ENCODE measurements at regions not wholly inside any gene's neighbourhood (a gene's known extent, or its start where the extent isn't known, plus 50 kb on each side); places are given as distances from the start of the nearest gene placed in this dataset.
"Not testable (repeated sequence)": the region's sequence is repeated elsewhere in the genome, so short reads cannot be mapped to it uniquely, and the experiment has no call there.

DNA sequence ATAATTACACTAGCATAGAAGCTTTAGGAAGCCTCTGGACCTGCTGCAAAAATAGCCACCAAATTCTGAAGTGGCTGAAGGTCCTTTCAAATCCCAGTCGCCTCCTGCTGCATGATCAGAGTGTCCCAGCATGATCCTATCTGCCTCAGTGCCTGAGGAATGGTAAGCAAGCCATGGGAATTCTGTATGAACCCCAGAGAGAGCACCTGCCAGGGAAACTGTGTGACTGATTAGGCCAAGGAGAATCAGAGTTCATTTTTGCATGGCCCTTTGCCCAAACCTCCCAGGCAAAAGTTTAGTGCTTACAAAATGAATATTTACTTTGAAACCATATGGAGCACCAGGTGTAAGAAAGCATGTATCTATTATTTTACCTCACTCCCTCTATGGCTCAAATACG, 221.4 kb downstream of the ARL4C start:
- DNase-seq (ENCODE audit: low read depth), result no peak

DNA sequence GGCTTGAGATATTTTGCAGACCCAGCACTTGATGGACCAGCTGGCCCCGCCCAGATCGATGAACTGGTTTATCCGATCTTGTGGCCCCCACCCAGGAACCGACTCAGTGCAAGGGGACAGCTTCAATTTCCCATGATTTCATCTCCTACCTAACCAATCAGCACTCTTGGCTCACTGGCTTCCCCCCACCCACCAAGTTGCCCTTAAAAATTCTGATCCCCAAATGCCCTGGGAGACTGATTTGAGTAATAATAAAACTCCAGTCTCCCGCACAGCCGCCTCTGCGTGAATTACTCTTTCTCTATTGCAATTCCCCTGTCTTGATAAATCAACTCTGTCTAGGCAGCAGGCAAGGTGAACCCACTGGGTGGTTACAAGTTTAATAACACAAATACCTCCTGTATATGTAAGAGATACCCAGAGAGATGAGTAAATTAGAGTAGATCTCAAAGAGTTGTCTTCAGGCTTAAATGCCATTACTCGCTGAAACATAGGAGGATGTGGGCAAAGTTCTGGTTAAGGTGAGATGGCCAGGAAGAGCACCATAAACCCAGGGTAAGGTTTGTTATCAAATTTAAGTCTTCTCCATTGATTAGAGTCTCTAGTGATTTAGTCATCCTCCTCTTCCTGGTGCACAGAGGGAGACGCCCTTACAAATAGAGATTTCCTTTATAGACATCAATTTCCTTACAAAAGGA, 222.8 kb downstream of the ARL4C start:
- DNase-seq (ENCODE audit: low read depth), result no peak

DNA sequence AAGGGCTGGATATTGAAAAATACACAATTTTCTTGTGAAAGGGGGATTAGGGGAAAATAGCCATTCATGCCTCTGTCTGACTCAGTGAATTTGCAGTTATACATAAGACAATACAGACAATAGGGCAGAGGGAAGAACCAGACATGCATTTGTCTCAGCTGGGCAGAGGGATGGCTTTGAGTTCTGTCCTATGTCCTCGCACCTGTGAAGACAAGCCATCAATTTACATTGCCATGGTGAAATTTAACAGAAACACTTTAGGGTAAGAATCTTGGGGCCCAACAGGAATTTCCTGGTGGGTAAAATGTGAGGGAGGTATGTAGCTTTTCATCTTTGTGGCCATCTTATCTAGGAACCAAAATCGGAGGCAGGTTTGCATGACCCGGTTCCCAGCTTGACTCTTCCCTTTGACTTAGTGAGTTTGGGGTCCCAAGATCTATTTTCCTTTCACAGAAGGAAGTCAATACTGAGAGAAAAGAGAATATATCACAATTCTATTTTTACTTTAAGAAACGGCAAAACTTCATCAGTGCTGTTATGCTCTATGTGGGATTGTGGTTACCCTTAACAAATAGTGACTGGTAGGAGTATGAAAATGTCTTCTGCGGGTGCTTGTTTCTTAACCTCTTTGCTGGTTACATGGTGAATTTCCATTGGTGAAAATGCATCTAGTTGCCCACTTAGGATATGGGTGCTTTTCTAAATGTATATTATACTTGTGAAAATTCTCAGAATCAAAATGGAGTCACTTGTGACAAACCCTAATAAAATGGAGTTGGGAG, 221.8 kb downstream of the SPP2 start:
- DNase-seq (ENCODE audit: low read depth), result no peak

DNA sequence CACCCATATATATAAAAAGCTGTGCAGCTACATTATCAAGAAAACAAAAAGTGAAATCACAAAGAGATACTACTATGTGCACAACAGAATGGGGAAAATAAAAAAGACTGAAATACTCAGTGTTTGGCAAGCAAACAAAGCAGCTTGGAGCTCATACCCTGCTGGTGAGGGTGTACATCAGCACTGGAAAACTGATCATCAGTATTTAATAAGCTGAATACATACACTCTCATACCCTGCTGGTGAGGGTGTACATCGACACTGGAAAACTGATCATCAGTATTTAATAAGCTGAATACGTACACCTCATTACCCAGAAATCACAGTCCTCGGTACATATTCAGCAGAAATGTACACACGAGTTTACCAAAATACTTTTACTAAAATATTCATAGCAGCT, 220.8 kb downstream of the SPP2 start:
- DNase-seq (ENCODE audit: low read depth), result no peak

DNA sequence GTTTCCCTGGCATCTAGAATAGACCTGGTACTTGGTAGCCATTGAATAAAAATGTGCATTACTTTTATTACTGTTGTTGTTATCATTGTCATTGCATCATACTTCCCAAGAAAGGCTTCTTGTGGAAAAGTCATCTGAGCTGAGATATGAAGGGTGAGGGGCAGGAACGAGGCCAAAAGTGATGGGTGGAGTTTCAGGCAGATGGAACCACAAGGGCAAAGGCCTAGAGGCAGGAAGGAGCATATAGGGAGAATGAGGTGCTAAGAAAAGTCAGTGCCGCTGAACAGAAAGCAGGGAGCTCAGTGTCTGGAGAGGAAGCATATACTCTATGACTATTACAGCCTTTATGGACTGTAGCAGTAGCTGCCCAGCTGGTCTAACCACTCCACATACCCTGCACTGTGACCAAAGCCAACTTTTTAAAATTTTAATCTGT, 219.3 kb downstream of the SPP2 start:
- no peak for DNase-seq (ENCODE audit: low read depth)

DNA sequence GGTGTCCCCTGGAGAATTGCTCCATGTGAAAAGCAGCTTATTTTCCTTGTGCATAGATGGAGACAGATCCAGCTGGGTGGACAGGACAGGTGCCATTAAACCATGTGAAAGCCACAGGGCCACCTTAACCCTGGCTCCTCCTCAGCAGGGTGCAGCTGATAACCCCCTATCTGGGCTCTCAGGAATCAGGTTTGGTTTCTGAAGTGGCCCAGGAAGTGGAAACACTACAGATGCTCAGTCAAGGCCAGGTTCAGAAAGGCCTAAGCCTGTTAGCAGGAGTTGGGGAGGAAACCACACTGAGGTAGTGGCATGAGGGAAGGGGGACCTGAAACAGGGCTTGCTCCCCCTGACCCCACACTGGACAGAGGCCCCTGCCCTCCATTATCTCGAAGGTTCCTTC, 217.0 kb downstream of the SPP2 start:
- no peak for DNase-seq (ENCODE audit: low read depth)

DNA sequence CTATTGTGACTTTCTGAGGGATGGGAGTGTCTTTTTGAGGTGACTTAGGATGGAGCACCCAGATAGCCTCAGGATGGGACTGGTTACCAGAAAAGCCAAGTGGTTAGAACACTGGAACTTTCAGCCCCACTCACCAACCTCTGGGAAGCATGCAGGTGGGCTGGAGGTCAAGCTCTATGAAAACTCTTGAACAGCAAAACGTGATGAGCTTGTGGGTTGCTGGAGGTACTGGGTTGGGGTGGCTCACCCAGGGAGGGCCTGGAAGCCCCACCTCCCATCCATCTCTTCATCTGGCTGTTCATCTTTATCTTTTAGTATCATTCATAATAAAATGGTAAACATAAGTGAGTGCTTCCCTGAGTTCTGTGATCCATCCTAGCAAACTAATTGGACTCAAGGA, 216.4 kb downstream of the SPP2 start:
- DNase-seq (ENCODE audit: low read depth), result no peak

DNA sequence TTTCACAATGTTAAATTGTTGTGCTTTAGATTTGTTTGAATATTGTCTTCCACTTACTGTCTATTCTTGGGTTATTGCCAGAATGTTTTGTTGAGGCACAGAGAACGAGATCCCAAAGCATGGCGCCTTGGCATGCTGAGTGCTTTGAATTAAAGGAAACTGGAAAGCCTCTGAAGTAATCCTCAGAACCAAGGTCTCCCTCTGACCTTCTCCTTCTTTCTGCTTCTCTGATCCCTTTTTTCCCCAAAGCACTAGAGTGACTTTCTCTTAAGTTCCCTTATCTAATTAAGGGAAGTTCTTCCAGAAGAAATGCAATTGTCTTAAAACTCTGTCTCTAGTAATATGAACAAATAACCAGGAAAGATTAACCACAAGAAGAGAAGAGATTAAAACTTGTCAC, 214.7 kb downstream of the SPP2 start:
- DNase-seq (ENCODE audit: low read depth), result no peak

DNA sequence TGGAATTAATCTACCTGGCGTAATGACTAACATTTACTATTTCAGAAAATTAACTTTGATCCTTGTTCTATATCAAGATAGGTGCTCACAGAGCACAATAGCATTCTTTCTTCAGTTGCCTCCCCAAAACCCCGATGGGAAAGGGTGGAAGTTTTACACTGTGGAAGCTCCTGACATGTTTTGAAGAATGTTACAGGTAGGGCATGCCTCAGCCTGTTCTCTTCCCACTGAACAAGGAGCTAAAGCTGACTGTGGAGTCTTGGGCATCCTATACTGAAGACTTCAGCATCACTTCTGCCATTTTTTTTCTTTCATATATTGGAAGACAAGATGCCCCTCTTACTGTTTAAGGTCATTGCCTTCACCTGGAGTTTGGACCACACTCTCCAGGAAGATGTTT, 211.2 kb downstream of the SPP2 start:
- DNase-seq (ENCODE audit: low read depth), result no peak

DNA sequence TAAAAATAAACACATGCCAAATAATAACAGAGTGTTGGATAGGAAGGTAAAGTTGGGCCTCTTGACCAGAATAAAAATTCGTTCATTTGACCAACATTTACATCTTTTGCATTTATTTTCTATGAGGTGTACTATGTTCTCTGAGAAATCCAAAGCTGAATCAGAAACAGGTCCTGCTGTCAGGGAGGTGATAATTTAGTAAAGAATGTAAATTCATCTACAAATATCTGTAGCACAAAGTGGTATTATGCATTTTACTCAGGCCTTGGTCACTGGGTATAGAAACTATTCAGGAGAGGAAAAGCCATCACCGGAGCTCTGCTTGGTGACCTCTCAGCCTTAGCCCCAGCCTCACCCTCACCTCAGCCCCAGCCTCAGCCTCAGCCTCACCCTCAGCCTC, 208.9 kb downstream of the SPP2 start:
- no peak for DNase-seq (ENCODE audit: low read depth)

DNA sequence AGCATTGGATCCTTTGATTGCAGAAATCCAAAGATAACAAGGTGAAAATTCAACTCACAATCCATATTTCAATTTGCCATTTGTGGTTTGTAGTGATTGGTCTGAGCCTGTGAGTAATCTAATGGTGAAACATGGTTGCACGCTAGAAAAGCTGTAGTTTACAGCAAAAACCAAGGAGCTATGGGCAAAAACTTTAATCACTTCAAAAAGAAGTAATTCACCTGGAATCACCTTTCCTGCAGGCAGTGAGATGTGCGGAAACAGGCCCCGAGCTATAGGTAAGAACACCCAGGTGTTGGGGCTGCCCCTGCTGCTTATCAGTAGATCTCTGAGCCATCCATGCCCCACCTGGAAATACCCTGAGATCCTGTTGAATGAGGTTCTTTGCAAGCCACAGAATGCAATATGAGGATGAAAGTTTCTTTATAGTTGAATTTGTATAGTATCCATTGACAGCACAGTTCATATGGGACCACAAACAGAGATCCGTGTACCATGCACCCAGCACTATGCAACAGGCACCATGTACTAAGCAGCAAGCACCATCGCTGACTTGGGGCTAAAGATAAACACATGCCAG, 208.2 kb downstream of the SPP2 start:
- DNase-seq (ENCODE audit: low read depth), result peak; percentile 51

DNA sequence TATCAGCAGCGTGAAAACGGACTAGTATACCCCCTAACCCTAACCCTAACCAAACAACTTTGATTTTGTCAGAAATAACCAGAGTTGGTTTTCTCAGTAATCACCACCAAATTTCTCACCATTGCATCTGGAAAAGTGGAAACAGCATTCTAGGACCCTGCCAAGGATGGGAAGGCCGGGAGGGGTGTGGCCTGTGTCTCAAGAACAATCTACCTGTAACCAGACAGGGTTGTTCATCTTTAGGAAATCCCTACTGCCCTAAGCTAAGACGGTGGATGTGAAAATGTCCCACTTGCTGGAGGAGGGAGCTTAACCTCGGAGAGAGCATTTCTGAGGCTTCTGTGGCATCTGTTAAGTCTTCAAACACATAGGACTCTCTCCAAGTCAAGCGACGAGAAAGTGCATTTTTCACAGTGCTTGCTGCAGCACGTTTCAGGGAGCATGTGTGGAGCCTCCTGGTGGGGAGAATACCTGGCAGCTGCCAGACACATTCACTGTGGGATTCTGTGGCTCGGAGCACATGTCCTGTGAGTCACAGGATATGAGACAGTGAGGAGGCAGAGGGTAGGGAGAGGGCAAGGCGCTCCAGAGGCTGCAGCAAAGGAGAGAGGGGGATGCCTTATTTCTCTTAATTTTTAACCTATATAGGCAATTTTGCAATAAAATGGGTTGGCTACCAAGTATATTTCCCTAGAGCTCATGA, 207.5 kb downstream of the SPP2 start:
- DNase-seq (ENCODE audit: low read depth), result peak; percentile 95

DNA sequence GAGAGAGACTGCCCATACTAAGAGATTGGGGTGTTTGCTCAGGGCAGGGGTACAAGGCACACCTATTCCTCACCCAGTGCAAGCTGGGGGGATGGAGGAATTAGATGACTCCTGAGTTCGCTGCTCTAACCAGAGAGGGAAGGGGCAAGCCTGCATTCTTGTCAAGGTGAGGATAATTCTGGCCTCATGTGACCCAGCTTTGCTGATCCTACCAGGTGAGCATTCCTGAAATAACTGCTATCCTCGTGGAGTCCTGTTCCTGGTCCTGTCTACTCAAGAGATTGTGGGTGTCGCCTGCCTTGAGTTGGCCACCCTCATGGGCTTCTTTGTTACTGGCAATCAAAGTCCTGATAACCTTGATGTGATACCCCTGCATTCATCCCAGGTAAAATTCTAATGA, 206.0 kb downstream of the SPP2 start:
- DNase-seq (ENCODE audit: low read depth), result no peak

DNA sequence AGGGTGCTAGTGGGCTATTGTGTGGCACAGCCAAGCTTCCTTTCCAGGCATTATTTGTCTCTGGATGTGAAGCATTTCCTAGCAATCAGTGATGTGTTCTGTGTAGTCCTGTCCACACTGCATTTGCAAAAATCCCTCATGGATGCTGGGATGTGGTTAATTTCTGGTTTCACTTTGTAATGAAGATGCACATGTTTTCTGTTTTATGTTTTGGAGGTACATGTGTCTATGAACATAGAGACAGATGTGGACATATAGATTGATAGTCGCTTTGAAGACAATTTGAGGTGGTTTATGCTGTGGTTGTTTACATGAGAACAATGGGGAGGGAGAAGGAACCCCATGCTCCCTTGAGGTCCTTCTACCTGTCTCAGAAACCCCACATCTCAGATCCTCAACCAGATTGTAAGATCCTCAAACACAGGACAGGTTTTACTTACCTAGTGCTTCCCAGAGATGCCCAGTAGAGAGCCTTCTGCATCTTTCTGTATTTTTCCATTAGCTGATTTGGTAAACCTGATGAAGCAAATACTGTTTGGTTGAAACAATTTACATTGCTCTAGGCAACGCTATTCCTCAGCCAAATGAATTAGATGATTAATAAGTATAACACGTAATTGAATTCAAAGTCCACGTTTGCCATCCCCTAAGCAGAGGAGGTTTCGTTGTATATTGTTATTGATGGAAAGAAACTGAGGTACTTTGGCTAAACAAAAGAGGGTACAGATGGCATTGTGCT, 204.4 kb downstream of the SPP2 start:
- DNase-seq (ENCODE audit: low read depth), result no peak

DNA sequence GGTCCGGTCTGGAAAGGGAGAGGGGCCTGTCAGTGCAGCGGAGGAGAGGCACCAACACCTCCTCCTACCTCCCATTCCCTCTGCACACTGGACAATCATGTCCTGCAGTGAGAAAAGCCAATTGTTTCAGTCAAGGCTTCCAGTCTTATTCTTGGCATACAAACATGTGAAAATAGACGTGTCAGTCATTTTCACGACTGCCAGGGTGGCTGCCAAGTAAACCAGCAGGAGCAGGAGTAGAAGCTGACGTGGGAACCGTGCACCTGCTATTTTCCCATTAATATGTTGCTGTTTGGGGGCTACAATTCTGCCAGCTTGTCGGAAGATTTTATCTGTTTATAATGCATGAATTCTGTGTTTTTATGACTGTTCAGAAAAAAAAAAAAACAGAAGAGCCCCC, 202.3 kb downstream of the SPP2 start:
- DNase-seq (ENCODE audit: low read depth), result no peak

DNA sequence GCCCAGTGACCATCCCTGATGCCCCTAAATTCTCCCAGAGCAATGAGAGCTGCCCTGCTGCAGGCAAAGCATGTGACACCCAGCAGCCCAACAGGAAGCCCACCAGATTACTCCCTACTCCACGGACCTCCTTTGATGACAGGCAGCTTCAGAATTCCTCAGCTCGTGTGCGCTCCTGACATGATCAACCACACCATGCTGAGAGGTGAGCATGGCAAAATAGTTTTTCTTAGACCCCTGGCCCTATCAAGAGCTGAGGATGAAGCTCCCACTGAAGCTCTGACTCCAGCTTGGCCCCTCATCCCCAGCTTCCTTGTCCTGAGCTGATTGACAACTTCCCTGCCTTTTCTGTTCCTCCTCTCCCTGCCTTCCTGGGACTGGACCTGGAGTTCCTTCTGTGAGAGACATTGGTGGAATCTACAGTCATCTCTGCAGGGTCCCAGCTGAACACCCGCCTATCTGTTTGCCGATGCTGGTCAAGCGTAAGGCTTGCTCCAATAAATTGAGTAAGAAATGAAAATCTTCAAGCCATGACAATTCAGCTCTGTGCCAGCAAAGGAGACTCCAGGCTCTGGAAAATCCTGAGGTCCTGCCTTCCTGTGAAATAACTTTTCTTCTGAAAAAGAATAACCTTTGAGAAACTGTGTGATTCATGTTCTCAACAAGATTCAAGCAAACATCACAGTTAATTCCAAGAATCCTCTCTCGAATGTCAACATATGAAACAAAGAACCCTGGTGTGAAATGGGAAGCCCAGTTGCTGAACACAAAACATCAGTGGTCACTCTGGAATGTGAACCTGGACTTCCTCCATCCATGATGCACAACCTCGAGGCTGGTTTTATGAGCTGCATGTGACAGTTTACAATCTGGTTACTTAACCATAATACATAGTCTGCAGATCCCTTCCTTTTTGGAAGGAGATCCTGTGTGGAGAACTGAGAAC, 201.1 kb downstream of the SPP2 start:
- DNase-seq (ENCODE audit: low read depth), result peak; percentile 99

DNA sequence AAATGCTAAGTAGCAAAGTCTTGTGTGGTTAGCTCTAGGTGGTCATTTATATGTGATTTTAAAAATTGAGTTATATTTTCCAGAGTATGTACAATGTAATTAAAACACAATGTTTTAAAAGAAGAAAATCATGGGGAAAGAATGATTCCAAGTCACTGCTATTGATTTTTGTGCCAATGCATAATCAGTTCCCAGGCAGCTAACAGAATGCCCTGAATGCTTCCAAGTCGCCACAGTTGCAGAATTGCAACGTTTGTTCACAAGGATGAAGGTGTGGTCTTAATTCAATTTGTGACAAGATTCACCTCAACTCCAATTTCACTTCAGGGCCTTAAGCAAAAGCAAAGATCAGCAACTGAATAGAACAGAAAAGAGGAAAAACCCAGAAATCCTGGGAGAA, 200.4 kb downstream of the SPP2 start:
- no peak for DNase-seq (ENCODE audit: low read depth)

DNA sequence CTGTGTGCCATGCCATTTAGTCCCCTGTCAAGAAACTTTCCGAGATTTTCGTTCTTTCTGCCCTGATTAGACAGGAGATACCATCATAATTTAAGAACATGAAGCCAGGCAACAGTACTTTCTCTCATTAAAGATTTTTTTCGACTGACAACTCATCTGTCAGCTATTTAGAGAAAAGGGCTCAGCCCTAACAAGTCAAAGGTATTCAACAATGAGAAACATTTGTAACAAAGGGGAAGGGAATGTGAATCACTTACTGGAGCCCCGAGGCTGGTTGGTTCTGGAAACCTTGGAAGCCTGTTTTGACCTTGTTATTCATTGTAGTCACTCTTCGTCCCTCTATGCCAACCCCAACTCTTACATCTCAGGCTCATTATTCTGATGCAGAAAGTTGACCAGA, 199.4 kb downstream of the SPP2 start:
- peak; percentile 63 for DNase-seq (ENCODE audit: low read depth)

DNA sequence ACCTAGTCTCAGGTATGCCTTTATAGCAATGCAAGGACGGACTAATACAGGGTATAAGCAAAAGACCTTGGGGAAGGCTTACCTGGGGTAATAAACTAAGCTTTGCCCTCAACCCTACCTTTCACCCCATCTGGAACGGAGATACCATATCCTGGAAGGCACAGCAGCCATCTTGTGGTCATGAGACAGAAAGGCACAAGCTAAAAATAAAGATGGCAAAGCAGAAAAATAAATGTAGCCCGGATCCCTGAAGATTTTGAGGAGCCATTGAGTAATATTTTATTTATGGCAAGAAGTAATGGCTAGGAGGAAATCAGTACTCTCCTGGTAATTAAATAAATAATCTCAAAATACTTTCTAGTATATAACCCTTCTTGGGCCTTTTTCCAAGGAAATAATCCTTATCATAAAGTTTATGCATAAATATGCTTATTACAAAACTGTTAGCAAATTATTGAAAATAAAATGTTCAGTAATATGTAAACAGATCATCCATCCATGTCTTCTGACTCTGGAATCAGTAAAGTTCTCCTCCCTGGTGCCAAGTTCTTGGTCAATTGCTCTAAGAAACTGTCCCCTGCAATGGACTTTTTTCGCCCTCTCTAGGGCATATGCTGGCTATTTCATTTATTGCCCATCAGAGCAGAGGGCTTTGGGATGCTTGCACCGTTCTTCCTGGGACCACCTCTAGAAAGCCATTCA, 198.7 kb downstream of the SPP2 start:
- no peak for DNase-seq (ENCODE audit: low read depth)

DNA sequence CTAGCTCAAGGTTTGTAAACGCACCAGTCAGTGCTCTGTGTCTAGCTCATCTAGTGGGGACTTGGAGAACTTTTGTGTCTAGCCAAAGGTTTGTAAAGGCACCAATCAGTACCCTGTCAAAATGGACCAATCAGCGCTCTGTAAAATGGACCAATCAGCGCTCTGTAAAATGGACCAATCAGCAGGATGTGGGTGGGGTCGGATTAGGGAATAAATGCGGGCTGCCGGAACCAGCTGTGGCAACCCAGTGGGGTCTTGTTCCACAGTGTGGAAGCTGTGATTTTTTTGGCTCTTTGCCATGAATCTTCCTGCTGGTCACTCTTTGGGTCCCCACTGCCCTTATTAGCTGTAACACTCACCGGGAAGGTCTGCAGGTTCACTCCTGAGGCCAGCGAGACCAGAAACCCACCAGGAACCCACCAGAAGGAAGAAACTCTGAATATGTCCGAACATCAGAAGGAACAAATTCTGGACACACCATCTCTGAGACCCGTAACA, 197.8 kb downstream of the SPP2 start:
- not testable (repeated sequence) for DNase-seq (ENCODE audit: low read depth)

All from GM04504 (cell line).